ENCODE measurements at regions not wholly inside any gene's neighbourhood (a gene's known extent, or its start where the extent isn't known, plus 50 kb on each side); places are given as distances from the start of the nearest gene placed in this dataset.

DNA sequence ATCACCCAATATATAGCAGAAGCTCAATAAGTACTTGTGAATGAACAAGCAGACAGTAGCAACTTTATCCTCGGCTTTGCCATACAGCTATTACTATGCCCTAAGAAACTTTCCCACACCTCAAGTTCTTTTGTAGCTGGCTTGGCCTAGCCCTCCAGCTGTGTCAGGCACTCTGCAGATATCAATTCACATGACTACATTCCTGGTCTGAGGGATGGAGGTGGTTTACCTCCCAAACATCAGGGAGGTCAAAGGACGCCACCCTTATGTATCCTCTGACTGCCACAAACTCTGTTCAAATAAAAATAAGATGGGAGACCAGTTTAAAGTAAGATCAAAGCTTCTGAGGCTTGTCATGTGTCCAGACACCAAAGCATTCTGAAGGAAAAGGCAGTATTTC is 416.3 kb downstream of the PIK3R1 start:
- Histone ChIP-seq H3K4me3 (ENCODE audit: low read depth in 1 of 2, low read length in 2 of 2) (no peak overlapping the region), H3K4me2 (ENCODE audit: insufficient read depth, low read length) (no peak overlapping the region), H4K20me1 (ENCODE audit: insufficient read depth, low read length) (no peaks in the 10 kb centered on the region), H3K9ac (ENCODE audit: low read depth, low read length) (no peak overlapping the region), H3K9me3 (ENCODE audit: insufficient read depth, low read length, severe bottlenecking) (no peaks in the 10 kb centered on the region), H2AFZ (ENCODE audit: low read depth, low read length) (no peak overlapping the region), H3K4me1 (ENCODE audit: insufficient read depth, low read length) (no peaks in the 10 kb centered on the region), H3K79me2 (ENCODE audit: insufficient read depth, low read length) (no peaks in the 10 kb centered on the region), H3K27me3 (ENCODE audit: insufficient read depth, low read length, poor library complexity) (no peaks in the 10 kb centered on the region), H3K27ac (ENCODE audit: low read length) (no peak overlapping the region), H3K36me3 (ENCODE audit: insufficient read depth, low read length) (no peaks in the 10 kb centered on the region)
- ATAC-seq (ENCODE audit: insufficient read depth, low read depth): no peak
- no peak for DNase-seq
- TF ChIP-seq EZH2 (IDR thresholded peaks at IDR 0.05; ENCODE audit: borderline replicate concordance, low read depth, low read length, severe bottlenecking): no peak
- TF ChIP-seq, protein P1, sequence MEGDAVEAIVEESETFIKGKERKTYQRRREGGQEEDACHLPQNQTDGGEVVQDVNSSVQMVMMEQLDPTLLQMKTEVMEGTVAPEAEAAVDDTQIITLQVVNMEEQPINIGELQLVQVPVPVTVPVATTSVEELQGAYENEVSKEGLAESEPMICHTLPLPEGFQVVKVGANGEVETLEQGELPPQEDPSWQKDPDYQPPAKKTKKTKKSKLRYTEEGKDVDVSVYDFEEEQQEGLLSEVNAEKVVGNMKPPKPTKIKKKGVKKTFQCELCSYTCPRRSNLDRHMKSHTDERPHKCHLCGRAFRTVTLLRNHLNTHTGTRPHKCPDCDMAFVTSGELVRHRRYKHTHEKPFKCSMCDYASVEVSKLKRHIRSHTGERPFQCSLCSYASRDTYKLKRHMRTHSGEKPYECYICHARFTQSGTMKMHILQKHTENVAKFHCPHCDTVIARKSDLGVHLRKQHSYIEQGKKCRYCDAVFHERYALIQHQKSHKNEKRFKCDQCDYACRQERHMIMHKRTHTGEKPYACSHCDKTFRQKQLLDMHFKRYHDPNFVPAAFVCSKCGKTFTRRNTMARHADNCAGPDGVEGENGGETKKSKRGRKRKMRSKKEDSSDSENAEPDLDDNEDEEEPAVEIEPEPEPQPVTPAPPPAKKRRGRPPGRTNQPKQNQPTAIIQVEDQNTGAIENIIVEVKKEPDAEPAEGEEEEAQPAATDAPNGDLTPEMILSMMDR (IDR thresholded peaks at IDR 0.05; ENCODE audit: borderline replicate concordance, extremely low read depth, low read length, poor library complexity, severe bottlenecking): no peak

DNA sequence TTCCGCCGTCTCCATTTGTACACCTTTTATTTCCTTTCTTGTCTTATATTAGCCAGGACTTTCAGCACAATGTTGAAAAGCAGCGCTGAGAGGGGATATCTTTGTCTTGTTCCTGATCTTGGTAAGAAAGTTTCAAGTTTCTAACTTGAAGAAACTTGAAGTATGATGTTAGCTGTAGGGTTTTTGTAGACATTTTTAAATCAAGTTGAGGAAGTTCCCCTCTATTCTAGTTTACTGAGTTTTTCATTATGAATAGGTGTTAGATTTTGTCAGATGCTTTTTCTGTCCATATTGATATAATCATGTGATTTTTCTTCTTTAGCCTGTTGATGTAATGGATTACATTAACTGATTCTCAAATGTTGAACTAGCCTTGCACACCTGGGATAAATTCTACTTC is 425.7 kb downstream of the PIK3R1 start:
- Histone ChIP-seq H2AFZ (ENCODE audit: low read depth, low read length) (no peak overlapping the region), H3K4me3 (ENCODE audit: low read depth in 1 of 2, low read length in 2 of 2) (no peak overlapping the region), H4K20me1 (ENCODE audit: insufficient read depth, low read length) (no peaks in the 10 kb centered on the region), H3K79me2 (ENCODE audit: insufficient read depth, low read length) (no peaks in the 10 kb centered on the region), H3K9ac (ENCODE audit: low read depth, low read length) (no peak overlapping the region), H3K36me3 (ENCODE audit: insufficient read depth, low read length) (no peaks in the 10 kb centered on the region), H3K27ac (ENCODE audit: low read length) (no peak overlapping the region), H3K4me1 (ENCODE audit: insufficient read depth, low read length) (no peaks in the 10 kb centered on the region), H3K27me3 (ENCODE audit: insufficient read depth, low read length, poor library complexity) (no peaks in the 10 kb centered on the region), H3K4me2 (ENCODE audit: insufficient read depth, low read length) (no peak overlapping the region), H3K9me3 (ENCODE audit: insufficient read depth, low read length, severe bottlenecking) (no peaks in the 10 kb centered on the region)
- no peak for TF ChIP-seq EZH2 (IDR thresholded peaks at IDR 0.05; ENCODE audit: borderline replicate concordance, low read depth, low read length, severe bottlenecking)
- TF ChIP-seq, protein P1 (IDR thresholded peaks at IDR 0.05; ENCODE audit: borderline replicate concordance, extremely low read depth, low read length, poor library complexity, severe bottlenecking): no peak
- no peak for ATAC-seq (ENCODE audit: insufficient read depth, low read depth)
- DNase-seq: no peak

DNA sequence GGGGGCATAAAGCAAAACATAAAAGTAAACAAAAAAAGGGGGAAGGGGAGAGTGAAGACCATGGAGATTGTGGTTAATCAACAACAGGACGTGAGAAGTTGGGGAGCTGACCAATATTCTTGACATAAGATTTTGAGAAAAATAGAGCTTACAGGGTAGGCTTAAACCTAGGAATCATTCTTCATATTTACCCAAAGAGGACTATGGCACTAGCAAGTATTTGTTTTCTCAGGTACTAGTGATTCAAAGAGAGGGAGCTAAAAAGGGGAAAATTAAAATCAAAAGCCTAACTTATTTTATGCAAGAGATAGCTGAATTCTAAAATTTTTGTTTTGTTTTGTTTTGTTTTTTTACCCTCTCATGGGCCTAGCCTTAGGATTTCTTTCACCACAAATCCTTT is 427.5 kb downstream of the PIK3R1 start:
- ATAC-seq (ENCODE audit: insufficient read depth, low read depth) (no peak), DNase-seq (no peak)
- Histone ChIP-seq H3K4me1 (ENCODE audit: insufficient read depth, low read length) (no peaks in the 10 kb centered on the region), H3K36me3 (ENCODE audit: insufficient read depth, low read length) (no peaks in the 10 kb centered on the region), H4K20me1 (ENCODE audit: insufficient read depth, low read length) (no peaks in the 10 kb centered on the region), H3K9ac (ENCODE audit: low read depth, low read length) (no peak overlapping the region), H3K4me3 (ENCODE audit: low read depth in 1 of 2, low read length in 2 of 2) (no peak overlapping the region), H3K4me2 (ENCODE audit: insufficient read depth, low read length) (no peak overlapping the region), H2AFZ (ENCODE audit: low read depth, low read length) (no peak overlapping the region), H3K9me3 (ENCODE audit: insufficient read depth, low read length, severe bottlenecking) (no peaks in the 10 kb centered on the region), H3K27me3 (ENCODE audit: insufficient read depth, low read length, poor library complexity) (no peaks in the 10 kb centered on the region), H3K27ac (ENCODE audit: low read length) (no peak overlapping the region), H3K79me2 (ENCODE audit: insufficient read depth, low read length) (no peaks in the 10 kb centered on the region)
- TF ChIP-seq, protein P1 (IDR thresholded peaks at IDR 0.05; ENCODE audit: borderline replicate concordance, extremely low read depth, low read length, poor library complexity, severe bottlenecking): no peak
- no peak for TF ChIP-seq EZH2 (IDR thresholded peaks at IDR 0.05; ENCODE audit: borderline replicate concordance, low read depth, low read length, severe bottlenecking)

DNA sequence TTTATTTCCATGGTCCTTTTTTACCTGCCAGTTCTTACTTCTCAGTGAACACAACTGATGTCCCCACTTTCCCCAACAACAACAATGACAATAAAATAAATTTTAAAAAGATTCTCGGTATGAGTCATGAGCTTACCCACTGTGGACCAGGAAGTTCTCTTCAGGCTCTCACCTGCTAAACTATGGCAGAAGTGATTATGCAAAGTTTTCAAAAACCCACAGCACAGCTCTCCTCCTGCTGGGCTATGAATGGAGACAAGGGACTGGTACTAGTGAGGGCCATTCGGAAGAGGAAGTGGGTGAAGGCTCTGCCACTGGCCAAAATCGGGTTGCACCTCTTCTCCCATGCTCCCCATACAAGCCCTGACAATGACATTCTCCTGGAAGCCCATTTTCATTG is 429.4 kb downstream of the PIK3R1 start:
- no peak overlapping the region for H3K9ac ChIP-seq (ENCODE audit: low read depth, low read length)
- DNase-seq: no peak

More for the DNA sequence above, 429.4 kb downstream of the PIK3R1 start:
- H3K79me2 ChIP-seq (ENCODE audit: insufficient read depth, low read length): no peaks in the 10 kb centered on the region
- TF ChIP-seq, protein P1 (IDR thresholded peaks at IDR 0.05; ENCODE audit: borderline replicate concordance, extremely low read depth, low read length, poor library complexity, severe bottlenecking): no peak
- no peak for TF ChIP-seq EZH2 (IDR thresholded peaks at IDR 0.05; ENCODE audit: borderline replicate concordance, low read depth, low read length, severe bottlenecking)
- no peak overlapping the region for H3K27ac ChIP-seq (ENCODE audit: low read length)
- no peaks in the 10 kb centered on the region for H3K27me3 ChIP-seq (ENCODE audit: insufficient read depth, low read length, poor library complexity)
- ATAC-seq (ENCODE audit: insufficient read depth, low read depth): no peak
- no peak overlapping the region for H2AFZ ChIP-seq (ENCODE audit: low read depth, low read length)
- H3K9me3 ChIP-seq (ENCODE audit: insufficient read depth, low read length, severe bottlenecking): no peaks in the 10 kb centered on the region
- no peaks in the 10 kb centered on the region for H4K20me1 ChIP-seq (ENCODE audit: insufficient read depth, low read length)
- H3K4me2 ChIP-seq (ENCODE audit: insufficient read depth, low read length): no peak overlapping the region
- no peaks in the 10 kb centered on the region for H3K4me1 ChIP-seq (ENCODE audit: insufficient read depth, low read length)
- no peak overlapping the region for H3K4me3 ChIP-seq (ENCODE audit: low read depth in 1 of 2, low read length in 2 of 2)
- H3K36me3 ChIP-seq (ENCODE audit: insufficient read depth, low read length): no peaks in the 10 kb centered on the region

Data from DND-41 (cell line).